ENCODE measurements at regions not wholly inside any gene's neighbourhood (a gene's known extent, or its start where the extent isn't known, plus 50 kb on each side); places are given as distances from the start of the nearest gene placed in this dataset.

- no peak for TF ChIP-seq CTCF (conservative IDR thresholded peaks at IDR 0.05; ENCODE audit: low read depth, low read length)
- TF ChIP-seq EZH2 (IDR thresholded peaks at IDR 0.05; ENCODE audit: borderline replicate concordance, low read depth, low read length, poor library complexity, severe bottlenecking): no peak
These were observed 402.0 kb upstream of the UBE2E3 start for GRCh38 chr2:180578441-180578840.

Data from A673 (cell line).